ENCODE measurements at regions not wholly inside any gene's neighbourhood (a gene's known extent, or its start where the extent isn't known, plus 50 kb on each side); places are given as distances from the start of the nearest gene placed in this dataset.

GRCh38 chr2:221085936-221086335, 486.2 kb downstream of the EPHA4 start:
- TF ChIP-seq CTCF (IDR thresholded peaks at IDR 0.05 in 8 of 11, conservative IDR thresholded peaks at IDR 0.05 in 3 of 11) (no peak), POLR2A (IDR thresholded peaks at IDR 0.05) (no peak), POLR2AphosphoS5 (IDR thresholded peaks at IDR 0.05) (no peak)
